ENCODE measurements at regions not wholly inside any gene's neighbourhood (a gene's known extent, or its start where the extent isn't known, plus 50 kb on each side); places are given as distances from the start of the nearest gene placed in this dataset.
A peak's percentile ranks its signal among the peaks of the same experiment; 100 is the strongest.

GRCh38 chr13:57932061-57932460 lies 300.5 kb downstream of the PCDH17 start:
- DNase-seq (ENCODE audit: low read depth in 2 of 2): no peak
- TF ChIP-seq, protein P1, sequence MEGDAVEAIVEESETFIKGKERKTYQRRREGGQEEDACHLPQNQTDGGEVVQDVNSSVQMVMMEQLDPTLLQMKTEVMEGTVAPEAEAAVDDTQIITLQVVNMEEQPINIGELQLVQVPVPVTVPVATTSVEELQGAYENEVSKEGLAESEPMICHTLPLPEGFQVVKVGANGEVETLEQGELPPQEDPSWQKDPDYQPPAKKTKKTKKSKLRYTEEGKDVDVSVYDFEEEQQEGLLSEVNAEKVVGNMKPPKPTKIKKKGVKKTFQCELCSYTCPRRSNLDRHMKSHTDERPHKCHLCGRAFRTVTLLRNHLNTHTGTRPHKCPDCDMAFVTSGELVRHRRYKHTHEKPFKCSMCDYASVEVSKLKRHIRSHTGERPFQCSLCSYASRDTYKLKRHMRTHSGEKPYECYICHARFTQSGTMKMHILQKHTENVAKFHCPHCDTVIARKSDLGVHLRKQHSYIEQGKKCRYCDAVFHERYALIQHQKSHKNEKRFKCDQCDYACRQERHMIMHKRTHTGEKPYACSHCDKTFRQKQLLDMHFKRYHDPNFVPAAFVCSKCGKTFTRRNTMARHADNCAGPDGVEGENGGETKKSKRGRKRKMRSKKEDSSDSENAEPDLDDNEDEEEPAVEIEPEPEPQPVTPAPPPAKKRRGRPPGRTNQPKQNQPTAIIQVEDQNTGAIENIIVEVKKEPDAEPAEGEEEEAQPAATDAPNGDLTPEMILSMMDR (IDR thresholded peaks at IDR 0.05; ENCODE audit: low read depth, low read length): no peak

DNA sequence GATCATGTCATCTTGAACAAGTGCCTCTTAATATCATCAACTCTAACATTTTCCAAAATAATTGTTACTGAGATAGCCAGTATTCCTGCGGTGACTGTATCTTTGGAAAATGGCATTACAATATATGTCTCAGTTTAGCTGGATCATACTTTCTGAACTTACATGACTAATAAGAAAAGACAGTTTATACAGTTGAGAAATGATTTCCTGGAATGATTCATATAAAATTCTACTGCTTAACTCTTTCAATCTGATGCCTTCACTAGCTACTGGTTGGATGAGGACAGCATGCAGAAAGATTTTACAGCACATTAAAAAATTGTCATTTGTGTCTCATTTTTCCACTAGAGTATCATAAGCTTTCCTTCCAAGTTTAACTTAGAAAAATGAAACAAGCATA lies 302.1 kb downstream of the PCDH17 start:
- no peak overlapping the region for H3K4me3 ChIP-seq (replicated peaks in 1 of 2; ENCODE audit: low read depth in 2 of 2, low read length in 2 of 2)
- TF ChIP-seq, protein P1 (IDR thresholded peaks at IDR 0.05; ENCODE audit: low read depth, low read length): no peak
- peak in 1 of 2 donors; percentile 38 for DNase-seq (ENCODE audit: low read depth in 2 of 2)

More at GRCh38 chr13:57932061-57932460, 300.5 kb downstream of the PCDH17 start:
- no peak overlapping the region for H3K4me3 ChIP-seq (replicated peaks in 1 of 2; ENCODE audit: low read depth in 2 of 2, low read length in 2 of 2)

- no peak for DNase-seq (ENCODE audit: low read depth in 2 of 2)
- H3K4me3 ChIP-seq (replicated peaks in 1 of 2; ENCODE audit: low read depth in 2 of 2, low read length in 2 of 2): no peak overlapping the region
- TF ChIP-seq, protein P1 (IDR thresholded peaks at IDR 0.05; ENCODE audit: low read depth, low read length): no peak
These were observed 304.4 kb downstream of the PCDH17 start for GRCh38 chr13:57935965-57936364.

DNA sequence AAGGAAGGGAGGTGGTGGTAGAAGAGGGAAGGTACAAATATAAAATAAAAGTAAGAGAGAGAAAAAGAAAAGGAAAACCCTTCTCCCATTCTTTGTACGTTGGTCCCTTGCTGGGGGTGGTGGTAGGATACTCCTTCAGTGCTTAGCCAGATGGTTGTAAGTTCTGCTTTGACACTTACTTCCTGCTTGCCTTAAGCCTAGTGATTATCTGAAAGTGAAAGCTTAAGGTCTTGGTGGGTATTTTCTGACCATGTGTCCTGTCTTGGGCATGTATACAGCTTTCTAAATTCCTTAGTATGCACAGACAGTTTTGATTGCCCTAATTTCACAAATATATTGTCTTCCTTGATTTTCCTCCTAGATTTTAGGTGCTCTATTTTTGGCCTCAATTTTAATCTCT lies 314.8 kb downstream of the PCDH17 start:
- peak in 1 of 2 donors; percentile 2 for DNase-seq (ENCODE audit: low read depth in 2 of 2)
- TF ChIP-seq, protein P1 (IDR thresholded peaks at IDR 0.05; ENCODE audit: low read depth, low read length): no peak
- no peak overlapping the region for H3K4me3 ChIP-seq (replicated peaks in 1 of 2; ENCODE audit: low read depth in 2 of 2, low read length in 2 of 2)

DNA sequence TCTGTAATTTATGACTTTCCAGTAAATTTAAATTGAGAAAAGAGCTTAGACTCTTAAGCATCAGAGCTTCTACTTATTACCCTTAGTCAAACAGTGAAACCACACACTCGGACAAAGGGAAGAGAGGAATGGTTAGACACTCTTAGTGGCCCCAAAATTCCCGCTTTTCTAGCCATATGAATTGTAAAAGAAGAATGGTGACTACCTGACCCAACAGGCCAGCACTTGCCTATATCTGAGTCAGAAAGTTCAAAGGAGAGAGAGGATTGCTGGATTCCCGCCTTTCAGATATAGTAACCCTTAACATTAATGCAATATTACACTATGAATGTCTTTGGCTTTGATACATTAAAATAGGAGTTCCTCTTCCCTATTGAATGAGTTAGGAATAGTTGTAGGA lies 317.3 kb downstream of the PCDH17 start:
- H3K4me3 ChIP-seq (replicated peaks in 1 of 2; ENCODE audit: low read depth in 2 of 2, low read length in 2 of 2): no peak overlapping the region
- no peak for DNase-seq (ENCODE audit: low read depth in 2 of 2)
- TF ChIP-seq, protein P1 (IDR thresholded peaks at IDR 0.05; ENCODE audit: low read depth, low read length): no peak

DNA sequence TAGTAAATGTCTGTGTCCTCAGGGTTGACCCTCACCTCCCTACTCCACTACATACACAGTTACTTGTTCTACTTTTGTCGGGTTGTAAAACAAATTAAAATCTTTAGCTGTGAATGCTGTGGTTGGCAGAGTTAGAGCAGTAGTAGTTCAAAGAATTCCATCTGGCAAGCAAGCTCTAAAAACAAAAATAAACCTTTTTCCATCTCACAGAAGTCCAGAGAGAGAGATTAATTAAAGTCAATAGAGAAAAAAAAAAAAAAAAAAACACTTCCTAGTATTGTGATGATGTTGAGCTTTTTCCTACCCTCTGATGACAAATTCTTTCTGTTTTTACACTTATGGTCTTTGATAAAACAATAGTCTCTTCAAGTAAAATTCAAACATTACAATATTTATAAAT lies 338.4 kb downstream of the PCDH17 start:
- H3K4me3 ChIP-seq (replicated peaks in 1 of 2; ENCODE audit: low read depth in 2 of 2, low read length in 2 of 2): no peak overlapping the region
- no peak for DNase-seq (ENCODE audit: low read depth in 2 of 2)
- TF ChIP-seq, protein P1 (IDR thresholded peaks at IDR 0.05; ENCODE audit: low read depth, low read length): no peak

- no peak overlapping the region for H3K4me3 ChIP-seq (replicated peaks in 1 of 2; ENCODE audit: low read depth in 2 of 2, low read length in 2 of 2)
- DNase-seq (ENCODE audit: low read depth in 2 of 2): no peak
- TF ChIP-seq, protein P1 (IDR thresholded peaks at IDR 0.05; ENCODE audit: low read depth, low read length): no peak
These were observed 338.9 kb downstream of the PCDH17 start for GRCh38 chr13:57970404-57970803.
